NT2/D1 (cell line): ENCODE measurements at regions not wholly inside any gene's neighbourhood (a gene's known extent, or its start where the extent isn't known, plus 50 kb on each side); places are given as distances from the start of the nearest gene placed in this dataset.

ENCODE experiments used
- SUZ12 ChIP-seq: IDR thresholded peaks from 2 replicates; pipeline ENCODE4 v1.6.1; 2011; ENCODE audit not compliant: insufficient read length, insufficient read depth; ENCODE audit errors: extremely low read depth
- YY1 ChIP-seq: IDR thresholded peaks from 2 replicates; pipeline ENCODE4 v1.6.1; 2011; ENCODE audit not compliant: insufficient read length, insufficient read depth
- ZNF274 ChIP-seq: IDR thresholded peaks from 2 replicates; pipeline ENCODE4 v1.6.1; 2011; ENCODE audit warnings: mild to moderate bottlenecking, low read depth, low read length

- TF ChIP-seq YY1: no peak
- no peak for TF ChIP-seq SUZ12
- no peak for TF ChIP-seq ZNF274
Measured at GRCh38 chr12:131589221-131589897, 121.5 kb upstream of the SFSWAP start.
